ENCODE measurements at regions not wholly inside any gene's neighbourhood (a gene's known extent, or its start where the extent isn't known, plus 50 kb on each side); places are given as distances from the start of the nearest gene placed in this dataset.
"Not testable (repeated sequence)": the region's sequence is repeated elsewhere in the genome, so short reads cannot be mapped to it uniquely, and the experiment has no call there.

GRCh38 chr13:111479412-111479811 is 159.0 kb downstream of the TEX29 start:
- no peak for DNase-seq

- DNase-seq: no peak
Measured at GRCh38 chr13:111480503-111480902, 160.1 kb downstream of the TEX29 start.

- peak; percentile 27 for DNase-seq
Measured at GRCh38 chr13:111480976-111481375, 160.5 kb downstream of the TEX29 start.

- no peak for DNase-seq
Measured at GRCh38 chr13:111482126-111482525, 161.7 kb downstream of the TEX29 start.

DNA sequence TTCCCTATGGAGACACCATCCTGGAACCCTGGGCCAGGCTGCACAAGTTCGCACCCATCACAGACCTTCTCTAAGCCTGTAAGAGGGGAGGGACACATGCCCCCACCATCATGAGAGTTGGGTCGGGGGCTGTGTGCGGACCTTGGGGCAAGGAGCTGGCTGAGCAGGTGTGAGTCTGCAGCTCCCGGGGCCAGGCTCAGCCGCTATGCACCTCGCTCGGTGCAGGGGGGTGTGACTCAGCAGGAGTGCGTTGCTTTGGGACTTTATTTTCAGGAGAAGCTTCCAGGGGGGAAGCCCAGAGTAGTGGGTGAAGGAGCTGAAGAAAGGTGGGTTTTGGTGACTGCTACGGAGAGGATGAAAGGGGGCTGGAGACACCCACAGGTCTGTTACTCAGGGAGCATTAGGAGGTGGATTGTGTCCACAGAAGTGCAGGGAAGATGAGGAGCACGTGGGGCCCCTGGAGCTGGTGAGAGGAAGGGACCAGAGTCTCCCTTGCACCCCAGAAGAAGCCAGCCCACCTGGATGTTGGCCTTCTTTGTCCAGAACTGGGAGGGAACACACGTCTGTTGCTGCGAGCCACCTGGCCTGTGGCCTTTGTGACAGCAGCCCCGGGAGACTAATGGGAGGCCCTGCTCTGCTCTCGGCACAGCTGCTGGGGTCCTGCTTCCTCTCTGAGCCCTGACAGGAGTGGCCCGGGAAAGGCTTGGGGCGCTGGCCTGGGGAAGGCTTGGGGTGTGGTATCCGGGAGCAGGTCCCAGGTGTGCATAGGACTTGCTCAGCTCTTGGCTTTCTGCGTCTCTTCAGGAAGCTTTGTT is 162.6 kb downstream of the TEX29 start:
- no peak for DNase-seq

DNA sequence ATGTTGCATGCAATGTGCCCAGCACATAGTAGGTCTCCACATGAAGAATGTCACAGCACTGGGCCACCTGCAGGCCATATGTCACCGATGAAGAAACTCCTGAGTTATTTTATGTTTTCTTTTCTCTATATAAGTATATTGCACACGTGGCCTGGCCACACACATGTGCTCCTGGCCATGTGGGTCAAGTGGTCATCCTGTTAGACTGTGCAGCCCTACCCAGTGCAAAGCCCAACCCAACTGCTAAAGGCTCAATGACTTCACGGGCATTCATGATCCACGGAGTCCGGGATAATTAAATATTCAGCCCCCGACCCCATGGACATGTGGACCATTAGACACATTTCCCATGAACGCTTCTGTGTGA is 163.2 kb downstream of the TEX29 start:
- no peak for DNase-seq

DNA sequence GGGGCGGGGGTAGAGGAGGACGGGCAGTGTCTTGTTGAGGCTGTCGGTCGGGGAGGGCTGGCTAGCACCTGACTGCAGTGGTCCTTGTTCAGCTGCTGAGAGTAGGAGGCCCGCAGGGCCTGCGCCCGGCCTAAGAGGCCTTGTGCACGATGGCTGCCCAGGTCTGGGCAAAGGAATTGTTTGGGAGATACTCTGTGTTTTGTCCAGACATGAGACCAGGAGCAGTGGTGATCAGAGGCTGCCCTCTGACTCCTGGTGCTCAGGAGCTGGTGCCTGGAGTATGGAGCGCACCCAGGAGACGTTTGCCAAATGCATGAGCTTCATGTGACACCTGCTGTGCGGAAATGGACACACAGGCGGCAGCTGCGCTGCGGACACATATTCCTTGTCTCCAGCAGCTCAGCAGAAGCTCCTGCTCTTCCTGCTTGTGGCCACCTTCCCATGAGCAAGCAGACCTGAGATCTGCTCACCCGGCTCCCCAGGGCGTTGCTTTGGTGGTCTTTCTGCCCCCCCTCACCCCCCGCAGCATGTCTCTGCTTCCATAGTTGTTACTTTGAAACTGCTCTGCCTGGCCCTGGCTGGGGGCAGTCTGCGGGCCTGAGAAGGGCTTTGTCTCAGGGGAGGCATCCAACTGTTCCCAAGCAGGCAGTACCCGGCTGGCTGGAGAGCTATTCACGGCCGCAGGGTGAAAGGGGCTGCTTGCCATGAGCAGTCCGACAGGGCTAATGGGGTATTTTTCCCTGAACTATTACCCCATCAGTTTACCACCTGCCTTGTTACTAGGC is 163.9 kb downstream of the TEX29 start:
- DNase-seq: no peak

DNA sequence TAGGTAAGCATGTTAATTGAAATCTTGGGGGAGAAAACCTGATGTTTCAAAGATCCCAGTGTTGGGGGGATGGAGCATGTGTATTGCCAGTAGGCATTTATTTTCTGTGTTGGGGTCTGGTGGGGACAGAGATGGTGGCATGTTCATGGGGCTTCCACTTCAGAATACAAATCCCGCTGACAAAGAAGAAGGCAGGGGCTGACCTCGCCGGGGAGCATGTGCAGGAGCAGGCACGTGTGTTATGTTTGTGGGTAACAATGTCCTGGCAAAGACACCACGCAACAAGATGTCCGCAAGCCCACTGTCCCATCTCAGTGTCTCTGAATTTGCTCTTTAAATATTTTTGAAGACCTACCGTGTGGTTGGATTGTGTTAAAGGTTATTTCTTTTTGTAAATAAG is 164.5 kb downstream of the TEX29 start:
- DNase-seq: no peak

DNA sequence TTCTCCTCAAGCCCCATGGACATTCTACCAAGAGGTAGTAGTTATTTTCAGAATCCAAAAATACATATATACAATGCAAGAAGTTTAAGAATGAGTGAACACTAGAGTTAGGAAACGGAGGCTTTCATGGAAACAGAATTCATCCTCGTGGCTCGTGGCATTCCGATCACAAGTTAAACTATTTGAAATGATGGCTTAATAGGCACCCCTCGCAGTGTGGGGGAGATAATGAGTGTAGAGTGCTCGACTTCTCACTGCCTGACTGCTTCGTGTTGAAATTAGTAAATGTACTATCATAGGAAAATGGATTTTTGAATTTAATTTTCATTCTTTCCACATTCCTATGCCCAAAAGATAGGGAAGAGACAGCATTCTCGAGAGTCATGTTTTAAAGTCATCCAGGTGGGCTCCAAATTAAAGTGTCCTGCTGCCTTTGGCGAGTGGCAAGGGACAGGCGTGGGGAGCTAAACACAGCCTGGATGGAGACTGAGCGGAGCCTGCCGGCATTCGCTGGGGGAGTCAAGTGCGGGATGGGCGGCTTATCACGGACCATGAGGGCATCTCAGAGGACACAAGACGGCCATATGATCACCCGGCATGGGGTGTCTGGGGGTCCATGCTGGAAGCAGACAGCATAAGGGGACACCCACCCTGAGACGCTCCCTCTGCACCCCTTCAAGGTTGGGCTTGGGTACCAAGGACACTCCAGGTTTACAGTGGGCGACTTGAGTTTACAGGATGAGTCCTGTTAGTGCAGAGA is 165.2 kb downstream of the TEX29 start:
- no peak for DNase-seq

DNA sequence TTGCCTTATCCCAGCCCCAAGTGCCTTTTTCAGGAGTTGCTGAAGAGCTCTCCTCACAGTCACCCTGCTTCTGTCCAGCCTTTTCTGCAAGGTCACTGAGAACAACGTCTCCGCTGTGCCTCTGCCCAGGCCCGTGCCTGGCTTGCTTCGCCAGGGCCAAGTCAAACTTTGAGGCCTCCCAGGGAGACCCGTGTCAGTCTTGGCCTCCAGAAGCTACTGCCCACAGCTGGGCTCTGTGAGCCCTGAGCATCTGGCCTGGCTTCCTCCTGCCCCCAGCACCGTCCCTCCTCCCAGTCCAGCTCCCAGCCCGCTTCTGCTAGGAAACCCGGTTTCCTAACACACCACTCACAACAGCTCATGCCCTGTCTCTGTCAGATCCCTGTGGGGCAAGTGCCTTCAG is 165.9 kb downstream of the TEX29 start:
- DNase-seq: no peak

GRCh38 chr13:111486801-111487200 is 166.4 kb downstream of the TEX29 start:
- DNase-seq: no peak

GRCh38 chr13:111488486-111489132 is 168.2 kb downstream of the TEX29 start:
- DNase-seq: no peak

DNA sequence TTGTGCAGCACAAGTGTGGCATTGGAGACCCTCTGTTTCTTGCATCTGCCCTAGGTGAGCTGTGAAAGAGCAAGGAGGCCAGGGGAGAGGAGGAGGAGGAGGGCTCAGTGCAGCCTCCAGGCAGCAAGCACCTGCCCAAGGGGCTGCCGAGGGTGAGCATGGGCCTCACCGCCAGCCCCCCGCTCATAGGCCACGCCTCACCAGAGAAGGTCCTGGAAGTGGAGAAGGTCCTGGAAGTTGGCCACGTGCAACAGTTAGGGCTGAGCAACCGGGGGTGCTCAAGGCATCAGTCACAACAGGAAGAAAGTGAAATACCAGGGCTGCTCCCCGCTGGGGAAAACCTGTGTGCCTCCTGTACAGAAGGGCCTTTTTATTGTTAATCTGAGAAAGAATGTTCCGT is 168.9 kb downstream of the TEX29 start:
- no peak for DNase-seq

- DNase-seq: no peak
Measured at GRCh38 chr13:111490611-111491010, 170.2 kb downstream of the TEX29 start.

GRCh38 chr13:111491021-111491420 is 170.6 kb downstream of the TEX29 start:
- DNase-seq: no peak

- DNase-seq: no peak
Measured at GRCh38 chr13:111491659-111492058, 171.2 kb downstream of the TEX29 start.

- no peak for DNase-seq
Measured at GRCh38 chr13:111492341-111492950, 172.0 kb downstream of the TEX29 start.

DNA sequence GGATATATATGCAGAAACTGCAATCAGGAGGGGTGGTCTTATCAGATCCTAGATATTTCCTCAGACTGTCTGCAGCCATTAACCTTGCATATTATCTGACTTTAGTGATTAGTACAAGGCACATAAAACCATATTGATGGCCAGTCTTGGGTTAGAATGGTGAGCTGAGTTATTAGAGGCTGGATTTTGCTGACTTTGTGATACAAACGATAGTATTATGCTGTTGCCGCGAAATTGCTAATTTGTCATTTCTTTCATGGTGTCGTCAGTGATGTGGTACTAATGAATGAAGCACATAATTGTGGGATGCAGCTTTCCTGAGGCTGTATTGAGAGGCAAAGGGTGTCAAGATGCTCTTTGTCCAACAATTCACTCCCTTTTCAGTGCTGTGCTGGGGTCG is 172.5 kb downstream of the TEX29 start:
- DNase-seq: no peak

GRCh38 chr13:111493468-111493867 is 173.0 kb downstream of the TEX29 start:
- no peak for DNase-seq

- DNase-seq: no peak
Measured at GRCh38 chr13:111494641-111495040, 174.2 kb downstream of the TEX29 start.

DNA sequence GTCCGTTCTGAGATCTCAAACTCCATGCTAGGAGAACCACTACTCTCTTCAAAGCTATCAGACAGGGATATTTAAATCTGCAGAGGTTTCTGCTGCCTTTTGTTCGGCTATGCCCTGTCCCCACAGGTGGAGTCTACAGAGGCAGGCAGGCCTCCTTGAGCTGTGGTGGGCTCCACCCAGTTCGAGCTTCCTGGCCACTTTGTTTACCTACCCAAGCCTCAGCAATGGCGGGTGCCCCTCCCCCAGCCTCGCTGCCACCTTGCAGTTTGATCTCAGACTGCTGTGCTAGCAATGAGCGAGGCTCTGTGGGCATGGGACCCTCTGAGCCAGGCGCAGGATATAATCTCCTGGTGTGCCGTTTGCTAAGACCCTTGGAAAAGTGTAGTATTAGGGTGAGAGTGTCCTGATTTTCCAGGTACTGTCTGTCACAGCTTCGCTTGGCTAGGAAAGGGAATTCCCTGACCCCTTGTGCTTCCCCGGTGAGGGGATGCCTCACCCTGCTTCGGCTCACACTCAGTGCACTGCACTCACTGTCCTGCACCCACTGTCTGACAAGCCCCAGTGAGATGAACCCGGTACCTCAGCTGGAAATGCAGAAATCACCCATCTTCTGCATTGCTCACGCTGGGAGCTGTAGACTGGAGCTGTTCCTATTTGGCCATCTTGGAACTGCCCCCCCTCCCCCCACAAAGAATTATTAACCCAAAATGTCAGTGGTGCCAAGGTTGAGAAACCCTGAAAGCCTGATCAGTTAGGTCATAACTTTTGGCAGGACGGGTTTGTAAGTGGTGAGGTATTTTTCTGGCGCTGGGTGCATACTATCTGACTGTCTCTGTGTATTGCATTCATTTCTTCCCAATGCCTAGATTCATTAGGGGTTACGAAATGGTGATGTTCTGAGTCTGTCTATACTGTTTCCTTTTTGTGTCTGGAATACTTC is 181.4 kb downstream of the TEX29 start:
- DNase-seq: not testable (repeated sequence)

All from DMS79 (cell line).